Immature natural killer cell (primary cell): ENCODE measurements at regions not wholly inside any gene's neighbourhood (a gene's known extent, or its start where the extent isn't known, plus 50 kb on each side); places are given as distances from the start of the nearest gene placed in this dataset.
A peak's percentile ranks its signal among the peaks of the same experiment; 100 is the strongest.
"Not testable (repeated sequence)": the region's sequence is repeated elsewhere in the genome, so short reads cannot be mapped to it uniquely, and the experiment has no call there.

Experiments
- DNase-seq, 3 donors: peaks; one replicate each; pipeline ENCODE4 v3.0.0; 2022; ENCODE audit warnings: mixed read lengths in 1 of 3
- H3K27ac Mint-ChIP-seq, 6 donors: one replicate each; pipeline ENCODE4 v1.8.0; 2020; ENCODE audit warnings: mixed read lengths in 6 of 6, mild to moderate bottlenecking in 5 of 6, inconsistent platforms in 4 of 6, moderate library complexity in 3 of 6
- H3K27me3 Mint-ChIP-seq, 3 donors: one replicate each; pipeline ENCODE4 v1.8.0; 2020 to 2021; ENCODE audit warnings: low read depth in 3 of 3, mild to moderate bottlenecking in 3 of 3, mixed read lengths in 3 of 3, moderate library complexity in 3 of 3, inconsistent platforms in 1 of 3
- H3K36me3 Mint-ChIP-seq, 3 donors: one replicate each; pipeline ENCODE4 v1.8.0; 2020; ENCODE audit warnings: mixed read lengths in 3 of 3, inconsistent platforms in 2 of 3, mild to moderate bottlenecking in 2 of 3
- H3K4me1 Mint-ChIP-seq, 2 donors: one replicate each; pipeline ENCODE4 v1.8.0; 2020; ENCODE audit warnings: inconsistent platforms in 2 of 2, mild to moderate bottlenecking in 2 of 2, mixed read lengths in 2 of 2, moderate library complexity in 1 of 2
- H3K4me3 Mint-ChIP-seq, 5 donors: one replicate each; pipeline ENCODE4 v1.8.0; 2020; ENCODE audit warnings: mild to moderate bottlenecking in 5 of 5, mixed read lengths in 5 of 5, inconsistent platforms in 3 of 5, moderate library complexity in 3 of 5
- H3K9me3 Mint-ChIP-seq, 6 donors: one replicate each; pipeline ENCODE4 v1.8.0; 2020; ENCODE audit warnings: mild to moderate bottlenecking in 6 of 6, mixed read lengths in 6 of 6, inconsistent platforms in 4 of 6, moderate library complexity in 3 of 6

DNA sequence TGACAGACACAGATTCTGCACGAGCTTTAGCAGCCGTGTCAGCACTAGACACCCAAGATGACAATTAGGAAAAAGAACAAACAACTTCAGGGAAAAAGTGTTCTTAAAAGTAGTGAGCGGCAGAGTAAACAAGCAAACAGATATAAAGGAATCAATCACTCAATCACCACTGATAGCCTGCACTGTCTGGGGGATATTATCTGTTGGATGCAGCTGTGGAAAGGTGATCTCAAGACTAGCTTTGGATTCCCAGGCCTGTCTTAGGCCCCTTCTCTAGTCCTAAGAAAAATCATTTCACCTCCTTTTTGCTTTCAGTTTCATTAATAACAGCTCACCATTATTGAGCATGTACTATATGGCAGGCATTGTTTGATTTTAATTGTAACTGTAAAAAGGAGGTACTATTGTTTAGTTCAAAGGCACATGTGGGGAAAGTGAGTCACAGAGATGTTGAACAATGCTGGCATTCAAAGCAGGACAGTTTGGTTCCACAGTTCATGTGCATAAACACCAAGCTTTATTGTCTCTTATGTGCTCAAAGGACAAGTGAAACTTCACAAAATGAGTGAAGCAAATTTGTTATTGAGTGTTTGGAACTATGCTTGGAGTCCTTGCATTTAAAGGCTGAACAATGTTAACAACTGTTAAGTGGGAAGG, 147.3 kb upstream of the TCF4 start:
- no peak overlapping the region for H3K4me3 Mint-ChIP-seq
- DNase-seq: no peak
- peaks cover 0 to under 1% (median 0%) of the 10 kb centered on the region in 3 donors for H3K27me3 Mint-ChIP-seq
- peaks cover 0 to 6% (median 0%) of the 10 kb centered on the region in 6 donors for H3K9me3 Mint-ChIP-seq
- no peaks in the 10 kb centered on the region for H3K4me1 Mint-ChIP-seq
- no peak overlapping the region for H3K27ac Mint-ChIP-seq
- H3K36me3 Mint-ChIP-seq: no peaks in the 10 kb centered on the region

DNA sequence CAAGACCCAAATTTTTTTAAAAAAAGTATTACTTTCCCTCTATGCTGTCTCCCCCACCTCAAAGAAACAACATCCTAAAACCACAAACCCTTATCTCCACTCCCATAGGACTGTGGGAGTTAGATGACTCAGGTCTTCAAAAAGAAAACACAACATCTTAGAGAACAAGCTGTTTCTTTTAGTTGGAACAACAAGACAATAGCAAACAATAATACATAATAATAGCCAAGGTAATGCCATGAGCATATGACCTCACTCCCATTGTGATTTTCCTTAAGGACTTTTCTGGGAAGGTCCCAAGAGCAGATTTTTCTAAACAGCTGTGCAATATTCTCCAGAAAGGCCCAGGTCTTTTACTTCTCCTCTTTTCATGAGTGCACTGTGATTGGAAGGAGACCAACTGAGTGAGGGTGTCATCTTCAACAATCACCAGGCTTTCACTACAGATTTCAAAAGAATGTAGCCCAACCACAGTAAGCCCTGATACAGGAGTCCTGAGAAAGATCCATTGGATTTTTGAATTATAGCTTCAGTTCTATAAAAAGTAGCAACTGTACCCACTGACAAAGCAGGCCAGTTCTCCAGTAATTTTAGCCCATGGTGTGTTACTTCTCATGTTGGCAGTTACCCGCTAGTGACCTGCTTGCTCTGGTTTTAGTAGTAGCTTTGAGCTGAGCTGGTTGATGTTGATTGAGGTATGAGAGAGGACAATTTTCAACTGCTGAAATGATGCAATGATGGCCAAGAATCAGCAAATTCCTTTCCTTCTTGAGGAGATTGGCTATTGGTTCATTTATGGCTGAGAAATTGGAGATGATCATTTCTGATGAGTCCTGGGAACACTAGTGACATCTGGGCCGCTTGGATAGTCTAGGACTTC, 144.5 kb upstream of the TCF4 start:
- no peaks in the 10 kb centered on the region for H3K4me1 Mint-ChIP-seq
- H3K27ac Mint-ChIP-seq: no peak overlapping the region
- H3K9me3 Mint-ChIP-seq: no peaks in the 10 kb centered on the region
- no peak for DNase-seq
- H3K27me3 Mint-ChIP-seq: peaks cover 0 to 2% (median 2%) of the 10 kb centered on the region in 3 donors
- no peaks in the 10 kb centered on the region for H3K36me3 Mint-ChIP-seq
- H3K4me3 Mint-ChIP-seq: no peak overlapping the region

GRCh38 chr18:55731594-55732042, 143.6 kb upstream of the TCF4 start:
- no peak overlapping the region for H3K4me3 Mint-ChIP-seq
- peaks cover 0 to 2% (median 2%) of the 10 kb centered on the region in 3 donors for H3K27me3 Mint-ChIP-seq
- H3K4me1 Mint-ChIP-seq: no peaks in the 10 kb centered on the region
- H3K9me3 Mint-ChIP-seq: no peaks in the 10 kb centered on the region
- no peak for DNase-seq
- H3K27ac Mint-ChIP-seq: no peak overlapping the region
- H3K36me3 Mint-ChIP-seq: no peaks in the 10 kb centered on the region

DNA sequence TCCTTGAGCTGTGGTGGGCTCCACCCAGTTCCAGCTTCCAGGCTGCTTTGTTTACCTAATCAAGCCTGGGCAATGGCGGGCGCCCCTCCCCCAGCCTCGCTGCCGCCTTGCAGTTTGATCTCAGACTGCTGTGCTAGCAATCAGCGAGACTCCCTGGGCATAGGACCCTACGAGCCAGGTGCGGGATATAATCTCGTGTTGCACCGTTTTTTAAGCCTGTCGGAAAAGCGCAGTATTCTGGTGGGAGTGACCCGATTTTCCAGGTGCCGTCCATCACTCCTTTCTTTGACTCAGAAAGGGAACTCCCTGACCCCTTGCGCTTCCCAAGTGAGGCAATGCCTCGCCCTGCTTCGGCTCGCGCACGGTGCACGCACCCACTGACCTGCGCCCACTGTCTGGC, 133.0 kb upstream of the TCF4 start:
- H3K27ac Mint-ChIP-seq, DNase-seq, H3K4me1 Mint-ChIP-seq, H3K36me3 Mint-ChIP-seq, H3K4me3 Mint-ChIP-seq, H3K27me3 Mint-ChIP-seq, H3K9me3 Mint-ChIP-seq: not testable (repeated sequence)

- no peak overlapping the region for H3K4me3 Mint-ChIP-seq
- peaks cover 13 to 26% (median 16%) of the 10 kb centered on the region in 6 donors for H3K9me3 Mint-ChIP-seq
- no peaks in the 10 kb centered on the region for H3K4me1 Mint-ChIP-seq
- no peak for DNase-seq
- no peaks in the 10 kb centered on the region for H3K36me3 Mint-ChIP-seq
- H3K27me3 Mint-ChIP-seq: peaks cover 0 to 7% (median 3%) of the 10 kb centered on the region in 3 donors
- no peak overlapping the region for H3K27ac Mint-ChIP-seq
Observed at GRCh38 chr18:55713707-55714106, 125.7 kb upstream of the TCF4 start.

GRCh38 chr18:55706898-55707297, 118.9 kb upstream of the TCF4 start:
- no peak for DNase-seq
- Mint-ChIP-seq H3K9me3 (peaks cover 0 to 10% (median 6%) of the 10 kb centered on the region in 6 donors), H3K36me3 (no peaks in the 10 kb centered on the region), H3K27me3 (peaks cover 0 to 5% (median 2%) of the 10 kb centered on the region in 3 donors), H3K4me1 (no peaks in the 10 kb centered on the region), H3K4me3 (no peak overlapping the region), H3K27ac (no peak overlapping the region)

DNA sequence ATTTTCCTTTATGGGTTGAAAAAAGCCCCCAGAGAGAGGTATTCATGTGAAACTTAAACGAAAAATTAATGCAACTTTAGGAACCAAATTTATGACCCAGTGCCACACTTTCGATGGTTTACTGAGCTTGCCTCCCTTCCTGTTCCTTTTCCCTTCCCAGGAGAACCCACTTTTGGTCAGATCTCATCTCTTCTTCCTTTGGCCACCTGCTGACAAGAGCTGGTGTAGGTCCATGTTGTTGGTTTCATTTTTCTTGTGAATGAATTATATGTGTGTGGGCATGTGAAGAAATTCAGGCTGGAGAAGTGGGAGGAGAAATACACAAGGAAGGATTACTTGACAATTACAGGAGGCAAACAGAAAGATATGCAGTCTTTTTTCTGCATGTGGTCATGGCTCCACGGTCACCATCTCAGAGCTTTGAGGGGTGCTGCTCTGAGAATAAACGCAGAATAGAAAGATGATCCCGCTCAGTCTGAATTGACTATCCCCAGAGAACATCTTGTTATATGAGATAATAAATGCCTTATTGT, 111.3 kb upstream of the TCF4 start:
- Mint-ChIP-seq H3K4me3 (no peak overlapping the region), H3K27me3 (peaks cover under 1 to 2% (median 2%) of the 10 kb centered on the region in 3 donors), H3K9me3 (peaks cover 0 to 5% (median 0%) of the 10 kb centered on the region in 6 donors), H3K4me1 (peaks cover under 1 to 3% of the 10 kb centered on the region in 2 donors), H3K27ac (no peak overlapping the region), H3K36me3 (no peaks in the 10 kb centered on the region)
- DNase-seq: no peak

DNA sequence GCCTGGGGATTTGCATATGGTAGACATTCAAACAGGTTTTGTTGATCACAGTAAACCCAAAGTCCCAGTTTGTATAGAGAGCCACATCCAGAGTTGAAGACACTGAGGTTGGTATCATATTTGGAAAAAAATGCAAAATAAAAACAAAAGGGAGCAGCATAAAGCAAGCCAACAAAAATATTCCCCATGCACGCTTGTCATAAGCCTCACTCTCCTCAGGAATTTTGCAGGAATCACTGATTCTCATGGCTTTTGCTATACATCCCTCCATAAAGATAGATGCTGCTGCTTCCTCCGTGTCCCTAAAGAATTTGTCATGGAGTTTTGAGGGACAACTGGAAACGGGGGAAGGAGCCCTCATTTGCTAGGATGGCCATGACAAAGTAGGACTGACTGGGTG, 108.8 kb upstream of the TCF4 start:
- no peak for DNase-seq
- no peaks in the 10 kb centered on the region for H3K9me3 Mint-ChIP-seq
- no peak overlapping the region for H3K27ac Mint-ChIP-seq
- H3K4me1 Mint-ChIP-seq: peaks cover 3 to 6% of the 10 kb centered on the region in 2 donors
- no peaks in the 10 kb centered on the region for H3K36me3 Mint-ChIP-seq
- peaks cover 0 to 3% (median 0%) of the 10 kb centered on the region in 3 donors for H3K27me3 Mint-ChIP-seq
- H3K4me3 Mint-ChIP-seq: no peak overlapping the region

DNA sequence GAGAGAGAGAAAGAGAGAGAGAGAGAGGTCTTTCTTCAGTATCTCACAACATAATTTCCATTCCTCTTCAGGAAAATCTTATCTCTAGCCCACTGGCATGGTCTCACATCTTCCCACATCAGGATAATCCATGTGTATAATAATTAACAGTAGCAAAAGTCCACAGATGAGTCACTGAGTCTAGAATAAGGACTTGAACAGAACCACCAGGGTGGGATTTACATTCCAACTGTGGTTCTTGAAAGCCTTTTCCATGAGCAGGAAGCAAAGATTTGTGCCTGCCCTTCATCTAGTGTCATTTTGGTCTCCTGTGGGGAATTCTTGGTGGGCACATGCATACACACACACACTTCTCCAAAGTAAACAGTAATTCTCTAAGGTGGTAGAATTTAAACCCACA, 107.1 kb upstream of the TCF4 start:
- Mint-ChIP-seq H3K9me3 (no peaks in the 10 kb centered on the region), H3K4me3 (no peak overlapping the region)

GRCh38 chr18:55694291-55694690, 106.3 kb upstream of the TCF4 start:
- H3K36me3 Mint-ChIP-seq: no peaks in the 10 kb centered on the region
- H3K27me3 Mint-ChIP-seq: peaks cover 0 to 3% (median 0%) of the 10 kb centered on the region in 3 donors
- no peak overlapping the region for H3K27ac Mint-ChIP-seq
- H3K4me1 Mint-ChIP-seq: peaks cover 3 to 6% of the 10 kb centered on the region in 2 donors
- H3K4me3 Mint-ChIP-seq: peak overlapping the region in 2 of 5 donors; percentile 11 to 18
- DNase-seq: peak; percentile 3 to 9 (median 7)
- no peaks in the 10 kb centered on the region for H3K9me3 Mint-ChIP-seq

More for the DNA sequence above, 107.1 kb upstream of the TCF4 start:
- no peak for DNase-seq
- Mint-ChIP-seq H3K27ac (no peak overlapping the region), H3K4me1 (peaks cover 3 to 6% of the 10 kb centered on the region in 2 donors), H3K36me3 (no peaks in the 10 kb centered on the region), H3K27me3 (peaks cover 0 to 3% (median 0%) of the 10 kb centered on the region in 3 donors)

- Mint-ChIP-seq H3K4me3 (no peak overlapping the region), H3K4me1 (no peaks in the 10 kb centered on the region), H3K27me3 (peaks cover 0 to 1% (median 0%) of the 10 kb centered on the region in 3 donors), H3K36me3 (no peaks in the 10 kb centered on the region), H3K9me3 (peaks cover 0 to 2% (median 0%) of the 10 kb centered on the region in 6 donors), H3K27ac (no peak overlapping the region)
- DNase-seq: no peak
Observed at GRCh38 chr18:55688030-55688429, 100.0 kb upstream of the TCF4 start.

GRCh38 chr18:55687106-55687505, 99.1 kb upstream of the TCF4 start:
- Mint-ChIP-seq H3K27me3 (peaks cover 0 to 1% (median 0%) of the 10 kb centered on the region in 3 donors), H3K4me1 (no peaks in the 10 kb centered on the region), H3K4me3 (no peak overlapping the region)

GRCh38 chr18:55685638-55686037, 97.6 kb upstream of the TCF4 start:
- Mint-ChIP-seq H3K36me3 (no peaks in the 10 kb centered on the region), H3K4me3 (no peak overlapping the region), H3K9me3 (peaks cover 0 to 7% (median 0%) of the 10 kb centered on the region in 6 donors), H3K27me3 (peaks cover 0 to 1% (median 0%) of the 10 kb centered on the region in 3 donors), H3K27ac (no peak overlapping the region), H3K4me1 (no peaks in the 10 kb centered on the region)
- no peak for DNase-seq

More at GRCh38 chr18:55687106-55687505, 99.1 kb upstream of the TCF4 start:
- no peaks in the 10 kb centered on the region for H3K36me3 Mint-ChIP-seq
- DNase-seq: no peak
- H3K27ac Mint-ChIP-seq: no peak overlapping the region
- H3K9me3 Mint-ChIP-seq: peaks cover 0 to 2% (median 0%) of the 10 kb centered on the region in 6 donors
